ENCODE measurements at regions not wholly inside any gene's neighbourhood (a gene's known extent, or its start where the extent isn't known, plus 50 kb on each side); places are given as distances from the start of the nearest gene placed in this dataset.

GRCh38 chrY:15501181-15501580 lies 976.9 kb downstream of the NLGN4Y start:
- no peak for DNase-seq (ENCODE audit: low spot score)

DNA sequence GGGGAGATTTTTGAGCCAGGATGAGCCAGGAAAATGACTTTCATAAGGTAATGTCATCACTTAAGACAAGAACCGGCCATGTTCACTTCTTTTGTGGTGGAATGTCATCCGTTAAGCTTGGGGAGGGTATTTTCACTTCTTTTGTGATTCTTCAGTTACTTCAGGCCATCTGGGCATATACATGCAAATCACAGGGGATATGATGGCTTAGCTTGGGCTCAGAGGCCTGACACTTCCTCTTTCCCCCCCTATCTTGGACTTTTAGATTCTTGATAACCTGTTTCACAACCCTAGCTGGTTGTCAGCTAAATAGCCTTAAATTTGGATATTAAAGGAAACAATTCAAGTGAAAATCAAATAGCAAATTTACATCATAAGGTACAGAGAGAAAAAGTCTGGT lies 986.0 kb downstream of the NLGN4Y start:
- DNase-seq (ENCODE audit: low spot score): no peak

- no peak for DNase-seq (ENCODE audit: low spot score)
These were observed 986.8 kb downstream of the NLGN4Y start for GRCh38 chrY:15510984-15511650.

- DNase-seq (ENCODE audit: low spot score): no peak
These were observed 1010.8 kb downstream of the NLGN4Y start for GRCh38 chrY:15535131-15535530.

DNA sequence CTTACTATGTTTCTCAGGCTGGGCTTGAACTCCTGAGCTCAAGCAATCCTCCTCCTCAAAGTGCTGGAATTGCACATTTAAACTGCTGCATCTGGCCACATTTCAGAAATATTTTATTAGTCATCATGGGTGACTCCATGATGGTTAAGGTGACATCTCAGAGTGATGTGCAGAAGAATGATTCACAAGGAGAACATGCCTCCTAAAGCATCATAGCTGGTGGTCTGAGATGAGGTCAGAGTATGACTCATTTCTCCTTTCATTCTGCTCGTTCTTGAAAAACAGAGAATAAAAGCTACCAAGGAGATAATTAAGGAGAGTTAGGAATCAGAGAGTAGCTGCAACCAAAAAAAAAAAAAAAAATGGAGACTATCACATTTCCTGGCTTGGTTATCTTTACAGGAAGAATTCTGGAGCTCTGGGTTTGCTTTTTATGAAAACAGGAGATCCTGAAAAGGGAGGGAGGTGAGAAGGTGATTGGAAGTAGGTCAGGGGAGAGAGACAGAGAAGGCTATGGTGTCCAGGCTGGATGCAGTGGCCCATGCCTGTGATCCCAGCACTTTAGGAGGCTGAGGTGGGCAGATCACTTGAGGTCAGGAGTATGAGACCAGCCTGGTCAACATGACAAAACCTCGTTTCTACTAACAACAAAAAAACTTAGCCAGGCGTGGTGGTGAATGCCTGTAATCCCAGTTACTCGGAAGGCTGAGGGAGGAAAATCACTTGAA lies 1011.6 kb downstream of the NLGN4Y start:
- no peak for DNase-seq (ENCODE audit: low spot score)

GRCh38 chrY:15540516-15540915 lies 1016.2 kb downstream of the NLGN4Y start:
- no peak for DNase-seq (ENCODE audit: low spot score)

DNA sequence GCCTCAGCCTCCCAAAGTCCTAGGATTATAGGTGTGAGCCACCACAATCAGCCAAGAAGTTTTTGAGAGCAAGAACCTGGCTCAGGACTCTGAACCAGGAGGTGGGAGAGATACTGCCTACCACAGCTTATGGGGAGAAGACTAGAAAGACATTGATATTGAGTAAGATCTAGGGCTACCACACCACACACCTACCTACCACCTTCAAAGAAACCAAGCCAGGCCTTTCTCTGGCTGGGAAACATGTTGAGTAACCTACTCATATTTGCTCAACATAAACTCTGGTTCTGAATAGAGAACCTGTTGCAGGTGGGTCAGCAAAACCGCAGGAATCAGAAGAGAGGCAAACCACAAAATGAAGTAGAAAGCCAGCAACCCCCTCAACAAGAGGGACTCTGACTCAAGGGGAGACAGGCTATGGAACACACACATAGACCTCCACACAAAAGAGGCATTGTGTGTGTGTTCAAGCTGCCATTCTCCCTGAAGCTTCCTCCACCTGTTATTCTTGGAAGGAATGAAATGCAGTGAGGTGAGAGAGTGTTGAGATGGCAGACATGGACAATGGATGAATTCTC lies 1021.9 kb downstream of the NLGN4Y start:
- no peak for DNase-seq (ENCODE audit: low spot score)

- no peak for DNase-seq (ENCODE audit: low spot score)
These were observed 1027.7 kb downstream of the NLGN4Y start for GRCh38 chrY:15552074-15552473.

DNA sequence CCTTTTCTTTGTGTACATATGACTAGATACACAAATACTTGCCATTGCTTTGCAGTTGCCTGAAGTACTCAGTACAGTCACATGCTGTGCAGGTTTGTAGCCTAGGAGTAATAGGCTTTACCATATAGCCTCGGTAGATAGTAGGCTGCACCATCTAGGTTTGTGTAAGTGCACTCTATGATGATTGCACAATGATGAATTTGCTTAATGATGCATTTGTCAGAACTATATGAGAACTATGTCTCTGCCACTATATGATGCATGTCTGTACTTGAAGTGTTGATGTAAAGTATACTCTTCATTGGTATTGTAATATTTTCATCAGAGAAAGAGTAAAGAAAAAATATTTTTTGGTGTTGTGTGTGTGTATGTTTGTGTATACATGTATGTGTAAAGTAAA lies 1030.7 kb downstream of the NLGN4Y start:
- no peak for DNase-seq (ENCODE audit: low spot score)

GRCh38 chrY:15559169-15559568 lies 1034.8 kb downstream of the NLGN4Y start:
- DNase-seq (ENCODE audit: low spot score): no peak

DNA sequence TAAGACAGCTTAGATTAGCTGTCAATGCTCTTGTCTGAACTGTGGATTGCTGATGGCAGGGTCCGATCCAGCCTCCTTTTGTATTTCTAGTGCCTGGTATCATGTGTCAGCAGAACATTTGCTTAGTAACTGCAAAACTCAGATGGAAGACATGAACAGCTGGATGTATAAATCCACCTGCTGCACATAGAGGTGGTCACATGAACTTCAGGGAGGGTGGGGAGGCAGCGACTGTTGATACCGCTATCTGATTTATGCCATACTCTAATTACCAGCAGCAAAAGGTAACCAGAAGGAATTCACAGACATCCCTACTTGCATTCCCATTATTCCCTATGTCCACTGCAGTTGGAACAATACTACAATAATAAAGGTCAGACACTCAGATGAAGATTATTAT lies 1036.5 kb downstream of the NLGN4Y start:
- no peak for DNase-seq (ENCODE audit: low spot score)

- DNase-seq (ENCODE audit: low spot score): no peak
These were observed 1037.4 kb downstream of the NLGN4Y start for GRCh38 chrY:15561501-15562289.

DNA sequence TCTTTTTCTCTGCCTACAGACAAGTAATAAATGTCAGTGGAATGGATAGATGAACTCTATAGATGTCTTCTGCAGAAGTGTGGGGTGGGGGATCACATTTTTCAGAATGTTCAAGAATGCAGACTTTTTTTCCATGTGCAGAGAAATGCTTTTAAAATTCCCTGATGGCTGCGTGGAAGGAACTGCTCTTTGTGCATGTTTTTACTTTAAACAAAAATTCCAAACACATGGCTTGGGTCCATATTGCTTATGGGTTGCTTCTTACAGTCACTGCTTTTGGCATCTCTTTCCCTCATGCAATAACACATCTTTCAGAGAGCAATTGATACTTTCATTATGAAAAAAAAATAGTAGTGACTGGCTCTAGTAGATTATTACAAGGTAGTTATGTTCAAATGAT lies 1053.6 kb downstream of the NLGN4Y start:
- DNase-seq (ENCODE audit: low spot score): no peak

GRCh38 chrY:15578761-15579160 lies 1054.4 kb downstream of the NLGN4Y start:
- no peak for DNase-seq (ENCODE audit: low spot score)

GRCh38 chrY:15579245-15579644 lies 1054.9 kb downstream of the NLGN4Y start:
- no peak for DNase-seq (ENCODE audit: low spot score)

DNA sequence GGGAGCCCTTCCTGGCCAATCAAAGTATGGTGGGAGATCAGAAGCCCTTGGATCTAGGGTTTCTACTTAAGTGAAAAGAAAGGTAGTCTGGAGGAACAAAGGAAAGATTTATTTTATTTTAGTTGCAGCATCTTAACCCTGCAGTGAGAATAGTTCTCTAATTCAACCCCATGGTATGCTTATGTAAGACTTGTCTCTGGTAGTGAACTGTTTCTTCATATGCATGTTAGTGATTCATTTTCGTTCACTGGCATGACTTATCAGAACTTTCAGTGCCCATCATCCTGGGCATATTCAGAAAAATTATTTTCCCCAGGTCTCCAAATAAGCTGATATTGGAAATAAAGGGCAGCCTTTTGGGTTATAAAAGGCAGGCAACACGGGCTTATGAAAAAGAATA lies 1058.8 kb downstream of the NLGN4Y start:
- no peak for DNase-seq (ENCODE audit: low spot score)

DNA sequence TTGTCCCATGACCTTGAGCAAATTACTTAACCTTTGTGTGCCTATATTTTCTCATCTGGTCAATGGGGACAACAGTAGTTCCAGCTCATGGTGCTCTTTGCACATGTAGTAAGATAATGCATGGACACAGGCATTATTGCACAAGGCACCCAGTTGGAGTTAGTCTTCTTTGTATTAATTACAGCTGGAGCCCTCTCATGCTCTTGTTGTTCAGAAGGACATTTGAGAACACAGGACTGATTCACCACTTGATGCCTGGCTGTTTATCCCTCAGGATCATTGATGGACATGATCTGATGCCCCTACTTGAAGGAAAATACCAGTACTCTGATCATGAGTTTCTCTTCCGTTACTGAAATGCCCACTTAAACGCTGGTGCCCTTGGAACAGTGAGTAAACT lies 1068.6 kb downstream of the NLGN4Y start:
- DNase-seq (ENCODE audit: low spot score): no peak

- DNase-seq (ENCODE audit: low spot score): no peak
These were observed 1069.3 kb downstream of the NLGN4Y start for GRCh38 chrY:15593476-15594160.

- no peak for DNase-seq (ENCODE audit: low spot score)
These were observed 1069.8 kb downstream of the NLGN4Y start for GRCh38 chrY:15594179-15594578.

- no peak for DNase-seq (ENCODE audit: low spot score)
These were observed 1076.2 kb downstream of the NLGN4Y start for GRCh38 chrY:15600565-15600964.

GRCh38 chrY:15624370-15624769 lies 1100.0 kb downstream of the NLGN4Y start:
- DNase-seq (ENCODE audit: low spot score): no peak

DNA sequence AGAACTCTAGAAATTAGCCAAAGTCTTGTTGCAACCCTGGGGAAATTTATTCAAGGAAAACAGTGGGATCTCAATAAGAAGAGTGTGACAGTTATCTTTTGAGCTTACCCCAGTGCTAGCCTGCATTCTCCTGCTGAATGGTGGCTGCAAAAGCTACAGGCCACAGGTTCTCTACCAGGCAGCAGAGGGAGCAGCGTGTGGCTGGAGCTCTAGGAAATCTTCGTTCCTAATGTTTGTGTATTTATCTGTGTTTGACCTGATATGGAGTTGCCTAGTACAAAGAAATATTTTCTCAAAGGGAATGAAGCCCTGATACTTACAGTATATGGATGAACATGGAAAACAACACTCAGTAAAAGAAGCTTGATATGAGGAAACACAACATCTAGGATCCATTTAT lies 1100.6 kb downstream of the NLGN4Y start:
- no peak for DNase-seq (ENCODE audit: low spot score)

Measured in CD4-positive, alpha-beta T cell treated with Interleukin-15 for 4 hours (primary cell).